GM21526 (cell line): ENCODE measurements at regions not wholly inside any gene's neighbourhood (a gene's known extent, or its start where the extent isn't known, plus 50 kb on each side); places are given as distances from the start of the nearest gene placed in this dataset.
"Not testable (repeated sequence)": the region's sequence is repeated elsewhere in the genome, so short reads cannot be mapped to it uniquely, and the experiment has no call there.

Experiments used
- ATAC-seq: cut with Tn5 transposase; IDR thresholded peaks from one replicate; pipeline ENCODE4 v1.9.1; 2021; ENCODE audit warnings: moderate library complexity; ENCODE audit not compliant: unreplicated experiment, low FRiP score

- no peak for ATAC-seq
Measured at GRCh38 chr4:159608436-159608835, 505.6 kb downstream of the RAPGEF2 start.

DNA sequence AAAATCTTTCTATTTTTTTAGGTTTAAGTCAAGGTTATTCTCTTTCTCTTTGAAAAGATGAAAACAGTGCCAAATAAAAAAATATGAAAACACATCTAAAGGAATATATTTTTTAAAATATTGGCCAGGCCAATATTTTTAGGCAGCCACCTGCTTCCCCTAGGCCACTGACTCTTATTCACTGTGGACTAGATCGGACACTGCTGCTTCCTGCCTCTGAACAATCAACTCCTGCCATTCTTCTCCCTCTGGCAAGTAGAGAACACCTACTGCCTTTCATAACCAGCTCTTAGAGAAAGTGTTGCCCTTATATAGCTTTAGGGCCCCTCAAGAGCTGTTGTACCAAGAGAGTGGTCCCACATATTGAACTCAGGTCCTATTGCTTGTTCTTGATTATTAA lies 529.2 kb downstream of the RAPGEF2 start:
- ATAC-seq = no peak

DNA sequence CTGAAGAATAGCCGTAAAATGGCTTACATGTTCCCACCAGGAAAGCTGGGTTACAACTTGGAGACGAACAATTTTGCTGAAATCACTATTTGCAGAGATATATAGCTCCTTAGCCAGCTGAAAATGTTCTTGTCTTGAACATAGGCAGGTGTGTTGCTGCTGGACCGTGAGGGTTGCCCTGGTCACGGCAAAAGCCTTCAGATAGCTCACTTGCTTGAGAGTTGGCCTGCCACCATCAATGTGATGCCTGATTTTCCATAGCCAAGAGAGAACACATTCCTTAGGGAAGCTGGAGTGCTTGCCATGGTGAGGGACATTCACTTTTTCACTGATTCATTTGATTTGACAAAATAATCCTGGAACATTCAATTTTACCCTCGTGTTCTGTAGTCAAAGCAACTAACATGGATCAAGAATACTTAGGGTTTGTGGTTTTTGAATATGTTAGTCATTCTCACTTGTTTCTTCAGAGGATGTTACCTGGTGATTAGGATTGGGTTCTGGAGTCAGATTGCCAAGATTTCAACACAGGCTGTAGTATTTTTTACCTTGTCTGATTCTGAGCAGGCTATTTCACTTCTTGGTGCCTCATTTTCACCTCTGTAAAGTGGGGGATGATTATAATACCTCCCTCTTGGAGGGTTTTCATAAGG lies 536.9 kb downstream of the RAPGEF2 start:
- ATAC-seq = no peak

GRCh38 chr4:159649237-159649636 lies 546.4 kb downstream of the RAPGEF2 start:
- no peak for ATAC-seq

GRCh38 chr4:159652871-159653270 lies 550.0 kb downstream of the RAPGEF2 start:
- no peak for ATAC-seq

GRCh38 chr4:159655547-159655946 lies 552.7 kb downstream of the RAPGEF2 start:
- no peak for ATAC-seq

DNA sequence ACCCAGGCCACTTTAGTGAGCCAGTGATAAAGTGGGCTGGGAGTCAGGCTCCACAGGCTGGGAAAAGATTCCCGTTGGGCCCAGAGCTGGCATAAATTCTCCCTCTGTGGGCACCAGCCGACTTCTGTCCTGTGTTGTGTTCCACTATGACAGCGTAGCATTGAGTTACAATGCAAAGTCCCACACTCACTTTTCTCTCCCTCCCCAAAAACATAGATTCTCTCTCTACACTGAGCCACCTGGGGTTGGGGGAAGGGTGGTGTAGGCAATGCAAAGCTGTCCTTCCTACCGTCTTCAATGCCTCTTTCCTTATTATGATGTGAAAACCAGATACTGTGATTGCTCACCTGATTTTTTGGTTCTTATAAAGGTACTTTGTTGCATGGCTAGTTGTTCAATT lies 566.2 kb downstream of the RAPGEF2 start:
- ATAC-seq = no peak

DNA sequence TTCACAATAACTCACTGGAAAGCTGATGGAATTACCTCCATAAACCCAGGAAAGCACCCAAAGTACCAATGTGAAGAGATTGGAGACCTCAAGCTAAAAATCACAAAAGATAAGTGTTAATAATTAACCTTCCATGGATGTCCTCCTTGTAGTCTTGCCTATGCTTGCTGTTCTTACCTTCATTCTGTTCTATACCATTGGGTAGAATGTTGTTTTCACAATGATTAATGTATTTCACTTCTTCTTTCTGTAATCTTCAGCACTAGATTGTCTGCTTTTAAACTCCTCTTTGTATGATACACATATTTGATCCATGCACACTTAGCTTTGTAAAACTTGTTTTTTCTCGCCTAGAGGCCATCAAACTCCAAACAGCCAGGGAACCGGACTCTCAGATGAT lies 570.3 kb downstream of the RAPGEF2 start:
- ATAC-seq = no peak

DNA sequence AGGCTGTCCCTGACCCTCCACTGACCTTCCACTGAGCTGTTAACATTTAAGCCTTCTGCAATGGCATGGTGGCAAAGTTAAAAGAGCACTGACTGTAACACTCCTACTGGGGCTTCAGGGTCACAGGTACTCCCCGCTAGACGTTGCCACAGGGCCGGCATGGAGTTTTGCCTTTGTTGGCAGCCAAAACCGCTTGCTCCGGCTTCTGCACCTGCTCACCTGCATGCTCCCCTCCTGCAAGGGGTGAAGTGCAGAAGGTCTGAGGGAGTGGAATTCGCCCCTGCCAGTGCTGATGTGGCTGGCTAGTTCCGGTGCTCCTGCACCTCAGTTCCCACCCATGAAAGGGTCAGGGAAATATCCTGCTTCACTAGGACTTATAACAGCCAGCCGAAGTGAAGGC lies 571.4 kb downstream of the RAPGEF2 start:
- no peak for ATAC-seq

- no peak for ATAC-seq
Measured at GRCh38 chr4:159677521-159677920, 574.6 kb downstream of the RAPGEF2 start.

GRCh38 chr4:159682996-159683395 lies 580.1 kb downstream of the RAPGEF2 start:
- no peak for ATAC-seq

GRCh38 chr4:159684061-159684460 lies 581.2 kb downstream of the RAPGEF2 start:
- ATAC-seq = no peak

- no peak for ATAC-seq
Measured at GRCh38 chr4:159685340-159686092, 582.6 kb downstream of the RAPGEF2 start.

DNA sequence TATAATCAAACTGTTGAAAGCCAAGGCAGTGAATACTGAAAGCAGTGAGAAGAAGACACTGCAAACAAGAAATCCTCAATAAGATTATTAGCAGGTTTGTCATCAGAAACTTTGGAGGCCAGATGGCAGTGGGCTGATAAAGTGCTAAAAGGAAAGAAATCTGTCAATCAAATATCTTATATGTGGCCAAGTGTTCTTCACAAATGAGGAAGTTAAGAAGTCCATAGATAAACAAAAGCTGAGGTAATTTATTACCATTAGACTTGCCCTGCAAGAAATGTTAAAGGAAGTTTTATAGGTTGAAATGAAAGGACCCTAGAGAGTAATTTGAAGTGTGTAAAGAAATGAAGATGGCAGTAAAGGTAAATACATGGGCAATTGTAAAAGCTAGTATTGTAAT lies 586.6 kb downstream of the RAPGEF2 start:
- no peak for ATAC-seq

GRCh38 chr4:159697322-159698283 lies 594.7 kb downstream of the RAPGEF2 start:
- no peak for ATAC-seq

- ATAC-seq = no peak
Measured at GRCh38 chr4:159698336-159698735, 595.5 kb downstream of the RAPGEF2 start.

DNA sequence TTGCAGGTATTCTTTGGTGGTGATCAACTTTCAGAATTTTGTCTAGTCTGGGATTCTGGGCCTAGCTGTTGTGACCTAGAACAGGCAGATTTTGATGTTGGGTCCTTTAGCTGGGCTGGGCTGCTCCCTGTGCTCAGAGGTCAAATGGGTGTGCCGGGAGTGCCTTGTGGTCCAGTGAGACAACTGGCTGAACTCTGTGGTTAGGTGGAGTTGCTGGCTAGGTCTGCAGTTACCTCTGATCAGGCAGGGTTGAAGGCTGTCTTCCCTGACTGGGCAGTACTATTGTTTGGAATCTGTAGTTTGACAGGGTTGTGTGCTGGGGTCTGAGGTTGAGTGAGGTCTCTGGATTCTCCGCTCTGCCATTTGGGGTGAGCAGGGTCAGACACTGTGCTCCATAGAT lies 599.3 kb downstream of the RAPGEF2 start:
- no peak for ATAC-seq

DNA sequence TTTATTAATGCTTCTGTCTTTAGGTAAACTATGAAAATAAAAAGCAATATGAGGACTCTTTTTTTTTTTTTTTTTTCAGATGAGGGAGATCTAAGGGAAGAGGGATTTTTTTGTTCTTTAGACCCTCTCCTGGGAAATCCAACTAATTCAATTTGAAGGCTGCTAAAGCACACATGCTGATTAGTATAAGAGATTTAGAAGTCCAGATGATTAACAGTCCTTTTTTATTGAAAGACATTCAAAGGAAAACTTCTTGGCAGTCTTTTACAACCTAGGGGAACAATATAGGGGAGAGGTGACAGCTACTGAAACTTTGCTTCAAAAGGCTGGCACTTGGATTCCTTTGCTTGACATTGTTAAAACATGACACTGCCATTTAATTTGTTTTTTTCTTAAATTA lies 602.5 kb downstream of the RAPGEF2 start:
- ATAC-seq = no peak

GRCh38 chr4:159706704-159707103 lies 603.8 kb downstream of the RAPGEF2 start:
- ATAC-seq = no peak

GRCh38 chr4:159715180-159715579 lies 612.3 kb downstream of the RAPGEF2 start:
- ATAC-seq = not testable (repeated sequence)

- ATAC-seq = no peak
Measured at GRCh38 chr4:159719531-159719930, 616.7 kb downstream of the RAPGEF2 start.
